HuH-7.5 (cell line): ENCODE measurements at regions not wholly inside any gene's neighbourhood (a gene's known extent, or its start where the extent isn't known, plus 50 kb on each side); places are given as distances from the start of the nearest gene placed in this dataset.

Experiments
- DNase-seq: peaks from one replicate; pipeline ENCODE4 v3.0.0; 2011; ENCODE audit warnings: low spot score

GRCh38 chr16:18055411-18055916 is 281.1 kb downstream of the NPIPA8 start:
- DNase-seq: no peak

DNA sequence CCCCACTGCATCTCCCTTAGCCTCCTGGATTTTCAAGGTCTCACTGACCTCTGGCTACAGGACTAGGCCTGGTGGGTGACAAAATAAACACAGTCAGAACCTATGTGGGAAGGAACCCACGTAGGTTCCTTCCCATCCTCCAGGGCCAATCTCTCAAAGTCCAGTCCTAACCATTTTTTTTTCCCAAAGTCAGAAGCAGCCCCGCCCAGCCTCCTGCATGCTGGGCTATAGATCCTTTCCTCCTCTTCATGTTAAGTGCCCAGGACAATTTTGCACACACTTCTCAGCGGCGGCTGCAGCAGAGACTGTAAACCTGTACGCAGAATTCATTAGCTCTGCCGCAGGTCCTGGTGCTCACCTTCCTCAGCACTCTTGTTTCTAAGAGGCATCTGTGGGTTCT is 285.8 kb downstream of the NPIPA8 start:
- no peak for DNase-seq

- no peak for DNase-seq
These were observed 286.3 kb downstream of the NPIPA8 start for GRCh38 chr16:18050234-18050633.

DNA sequence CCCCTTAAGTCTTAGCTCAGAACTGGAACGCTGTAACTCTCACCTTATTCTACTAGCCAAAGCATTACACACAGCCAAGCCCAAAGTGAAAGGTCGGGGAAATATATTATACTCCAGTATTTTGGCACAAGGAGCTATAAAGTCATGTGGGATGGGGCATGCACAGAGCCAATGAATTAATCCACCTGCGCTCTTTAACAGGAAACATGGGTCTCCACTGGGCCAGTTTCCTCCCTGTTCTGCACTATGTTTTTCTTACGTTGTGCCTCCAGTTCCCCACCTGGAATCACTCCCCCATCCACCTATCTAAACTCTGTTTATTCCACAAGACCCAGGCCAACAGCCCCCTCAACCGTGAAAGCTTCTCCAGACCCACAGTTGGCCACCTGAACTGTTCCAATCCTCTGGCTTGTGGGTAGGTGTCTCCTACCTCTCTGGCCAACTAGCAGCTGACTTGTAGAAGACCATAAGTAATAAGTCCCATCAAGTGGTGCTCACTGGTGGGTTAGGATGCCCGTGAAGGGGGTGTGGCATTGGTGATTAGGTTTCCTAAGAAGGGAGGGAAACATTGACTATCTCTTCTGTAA is 286.9 kb downstream of the NPIPA8 start:
- DNase-seq: no peak

- no peak for DNase-seq
These were observed 287.5 kb downstream of the NPIPA8 start for GRCh38 chr16:18048853-18049546.

DNA sequence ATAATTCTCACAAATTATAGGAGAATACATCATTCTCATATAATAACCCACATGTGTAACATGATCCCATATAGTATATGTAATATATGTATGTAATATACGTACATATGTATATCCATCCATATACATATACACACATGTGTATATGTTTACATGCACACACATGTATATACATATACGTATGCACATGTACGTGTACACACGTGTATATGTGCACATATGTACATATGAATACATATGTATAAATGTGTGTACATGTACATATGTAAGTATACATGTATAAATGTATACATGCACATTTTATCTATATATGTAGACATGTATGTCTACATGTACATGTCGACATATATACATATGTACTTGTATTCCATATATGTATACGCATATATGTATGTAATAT is 288.8 kb downstream of the NPIPA8 start:
- DNase-seq: no peak

- no peak for DNase-seq
These were observed 291.2 kb downstream of the NPIPA8 start for GRCh38 chr16:18045356-18045755.

DNA sequence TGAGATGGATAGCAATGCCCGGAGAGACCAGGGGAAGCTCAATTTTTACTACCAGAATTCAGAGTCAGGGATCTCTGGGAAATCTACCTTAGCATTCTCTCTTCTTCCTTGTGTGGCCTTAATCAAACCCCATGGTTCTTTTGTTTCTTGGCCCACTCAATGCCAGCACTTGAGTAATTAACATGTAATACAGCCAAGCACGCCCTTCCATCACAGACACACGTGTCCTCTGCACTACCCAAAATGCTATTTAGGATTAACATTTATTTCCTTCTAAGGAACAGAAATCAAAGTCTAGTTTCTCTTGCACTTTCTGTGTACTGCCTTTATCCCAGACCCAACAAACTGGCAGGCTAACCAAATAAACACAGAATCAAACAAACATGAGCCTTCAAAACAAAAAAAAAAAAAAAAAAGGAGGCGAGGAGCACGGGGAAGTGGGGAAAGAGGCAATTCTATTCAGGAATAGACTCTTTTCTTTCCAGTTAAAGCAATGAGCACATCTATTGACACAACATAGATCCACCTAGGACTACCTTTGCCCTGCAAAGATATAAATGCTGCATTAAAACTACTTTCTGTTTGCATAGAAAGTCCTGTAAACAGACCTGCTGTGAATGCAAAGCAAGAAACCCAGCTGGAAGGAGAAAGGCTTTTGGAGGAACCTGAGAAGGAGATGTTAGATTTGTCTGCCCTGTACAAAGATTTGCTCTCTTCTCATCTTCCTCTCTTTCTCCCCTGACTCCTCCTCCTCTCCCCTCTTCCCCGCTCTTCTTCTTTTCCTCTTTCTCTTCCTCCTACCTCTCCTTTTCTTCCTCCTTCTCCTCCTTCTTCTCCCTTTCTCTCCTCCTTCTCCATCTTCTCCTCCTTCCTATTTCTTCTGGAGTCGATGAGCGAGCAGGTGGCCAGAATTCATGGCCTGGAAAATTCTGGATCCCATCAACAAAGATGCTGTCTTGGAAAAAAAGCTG is 294.4 kb downstream of the NPIPA8 start:
- DNase-seq: no peak

- no peak for DNase-seq
These were observed 296.6 kb downstream of the NPIPA8 start for GRCh38 chr16:18039931-18040330.

DNA sequence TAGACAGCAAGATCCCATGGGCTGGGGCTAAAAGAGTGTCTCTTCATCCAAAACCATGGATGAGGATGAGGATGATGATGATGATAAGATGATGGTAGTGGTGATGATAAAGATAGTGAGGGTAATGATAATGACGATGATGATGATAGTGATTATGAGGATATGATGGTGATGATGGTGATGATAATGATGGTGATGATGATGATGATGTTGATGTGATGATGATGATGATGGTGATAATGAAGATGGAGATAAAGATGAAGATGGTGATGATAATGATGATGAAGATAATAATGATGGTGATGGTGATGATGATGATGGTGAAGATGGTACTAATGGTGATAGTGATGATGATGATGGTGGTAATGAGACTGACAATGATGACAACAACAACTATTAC is 299.5 kb downstream of the NPIPA8 start:
- no peak for DNase-seq

DNA sequence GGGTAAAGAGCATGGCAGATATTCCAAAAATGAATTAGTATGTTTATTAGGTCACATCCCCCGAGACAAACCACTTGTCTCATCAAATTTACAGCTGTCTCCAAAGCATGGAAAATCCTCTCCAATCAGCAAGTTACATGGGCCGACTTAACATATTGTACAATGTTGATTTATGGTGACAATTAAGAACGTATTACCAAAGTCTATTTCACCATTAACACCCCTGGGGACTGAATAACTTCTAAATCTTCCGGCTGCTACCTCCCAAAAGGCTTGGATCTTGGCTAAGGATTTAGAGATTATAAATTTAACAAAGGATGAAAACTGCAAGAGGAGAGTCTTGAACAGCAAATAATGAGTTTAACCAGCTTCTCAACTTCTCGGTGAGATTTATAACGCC is 311.9 kb downstream of the NPIPA8 start:
- no peak for DNase-seq

DNA sequence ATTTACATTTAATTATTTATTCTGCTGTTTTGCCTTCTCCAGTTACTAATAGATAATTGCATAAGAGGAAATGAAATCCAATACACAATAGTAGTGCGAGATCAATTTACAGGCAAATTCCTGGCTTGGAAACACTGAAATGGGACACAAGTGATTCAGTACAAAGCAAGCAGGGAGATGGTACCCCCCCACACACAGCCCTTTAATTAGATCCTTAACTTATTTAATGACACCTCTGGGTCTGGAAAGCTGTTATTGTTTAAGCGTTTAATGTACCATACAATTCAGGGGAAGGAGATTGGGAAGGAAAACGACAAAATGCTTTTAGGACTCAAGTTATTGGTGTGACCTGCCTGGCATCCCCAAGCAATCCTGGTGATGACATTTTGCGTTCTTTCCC is 318.2 kb downstream of the NPIPA8 start:
- no peak for DNase-seq

GRCh38 chr16:18013863-18014262 is 322.7 kb downstream of the NPIPA8 start:
- no peak for DNase-seq

DNA sequence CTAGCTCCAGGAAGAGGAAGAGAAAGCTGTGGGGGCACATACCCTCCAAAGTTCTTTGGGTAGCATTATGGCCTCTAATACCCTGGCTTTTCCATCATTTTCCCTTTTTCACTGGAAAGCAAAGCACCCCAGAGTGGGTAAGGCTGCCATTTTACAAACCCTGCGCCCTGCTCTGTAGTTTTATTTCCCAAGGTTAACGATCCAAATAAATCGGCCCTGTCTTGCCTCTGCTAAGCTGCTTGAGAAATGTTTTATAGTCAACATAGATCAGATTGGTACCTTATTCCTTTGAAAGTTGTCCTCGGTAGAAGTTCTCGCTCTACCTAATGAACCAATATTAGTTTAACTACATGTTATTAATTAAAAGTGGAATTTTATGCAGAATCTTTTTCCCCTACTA is 328.2 kb downstream of the NPIPA8 start:
- no peak for DNase-seq

DNA sequence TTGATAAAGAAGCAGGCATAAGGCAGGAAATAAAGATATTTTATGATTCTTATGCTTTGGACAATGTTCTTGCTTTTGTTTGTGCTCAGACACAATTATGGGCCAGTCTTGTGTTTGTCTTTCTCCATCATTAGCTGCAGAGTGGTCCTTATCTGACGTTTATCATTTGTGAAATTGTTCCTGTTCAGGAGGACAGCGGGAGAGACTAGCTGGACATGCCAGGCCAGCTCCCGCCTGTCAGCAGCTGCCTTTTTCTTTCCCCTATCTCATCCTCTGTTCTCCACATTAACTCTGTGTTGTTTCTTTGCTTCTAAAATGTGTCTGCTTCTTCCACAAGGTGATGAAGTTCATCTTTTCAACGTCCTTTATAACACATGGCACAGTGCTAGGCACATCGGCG is 333.5 kb downstream of the NPIPA8 start:
- no peak for DNase-seq

DNA sequence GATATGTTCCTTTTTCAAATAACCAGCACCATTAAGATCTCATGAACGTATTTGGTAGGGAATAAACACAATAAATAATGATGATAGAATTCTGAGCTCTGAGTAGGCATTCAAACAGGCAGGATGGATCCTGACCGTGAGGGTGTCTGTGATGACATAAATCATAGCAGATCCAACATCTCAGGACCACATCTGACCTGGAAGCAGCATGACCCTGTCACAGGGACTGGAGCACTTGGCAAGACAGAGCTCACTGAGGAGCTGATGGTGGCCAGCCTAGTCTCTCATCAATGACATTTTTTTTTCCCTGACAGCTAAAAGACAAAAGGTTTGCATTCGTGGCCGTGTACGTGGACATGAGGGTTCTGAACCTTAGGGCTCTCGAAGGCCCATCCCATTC is 337.5 kb downstream of the NPIPA8 start:
- DNase-seq: no peak

DNA sequence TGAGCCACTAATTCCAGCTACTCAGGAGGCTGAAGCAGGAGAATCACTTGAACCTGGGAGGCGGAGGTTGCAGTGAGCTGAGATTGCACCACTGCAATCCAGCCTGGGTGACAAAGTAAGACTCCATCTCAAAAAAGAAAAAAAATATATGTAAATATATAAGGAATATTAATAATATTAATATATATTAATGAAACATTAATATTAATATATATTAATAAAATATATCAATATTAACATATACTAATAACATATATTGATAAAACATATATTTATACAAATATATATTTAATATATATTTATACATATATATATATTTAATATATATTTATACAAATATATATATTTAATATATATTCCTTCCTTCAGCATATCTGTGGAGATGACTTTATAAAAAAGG is 338.0 kb downstream of the NPIPA8 start:
- DNase-seq: no peak

DNA sequence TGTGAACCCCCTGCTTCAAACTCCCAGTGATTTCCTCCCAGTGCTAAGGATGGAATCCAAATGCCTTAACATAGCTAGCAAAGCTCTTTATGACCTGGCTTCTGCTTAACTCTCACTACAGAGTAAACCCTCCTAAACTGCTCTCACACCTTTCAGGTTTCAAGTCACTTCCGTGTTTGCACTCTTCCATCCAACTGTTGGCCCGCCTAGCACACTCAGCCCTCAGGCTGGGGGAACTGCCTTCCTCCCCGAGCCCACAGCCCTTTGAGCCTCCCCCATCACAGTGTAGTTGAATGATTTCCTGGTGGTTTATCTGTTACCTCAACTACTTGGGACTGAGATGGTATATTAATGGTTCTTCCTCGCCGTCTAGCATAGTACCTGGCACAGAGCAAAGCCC is 342.5 kb downstream of the NPIPA8 start:
- DNase-seq: no peak

DNA sequence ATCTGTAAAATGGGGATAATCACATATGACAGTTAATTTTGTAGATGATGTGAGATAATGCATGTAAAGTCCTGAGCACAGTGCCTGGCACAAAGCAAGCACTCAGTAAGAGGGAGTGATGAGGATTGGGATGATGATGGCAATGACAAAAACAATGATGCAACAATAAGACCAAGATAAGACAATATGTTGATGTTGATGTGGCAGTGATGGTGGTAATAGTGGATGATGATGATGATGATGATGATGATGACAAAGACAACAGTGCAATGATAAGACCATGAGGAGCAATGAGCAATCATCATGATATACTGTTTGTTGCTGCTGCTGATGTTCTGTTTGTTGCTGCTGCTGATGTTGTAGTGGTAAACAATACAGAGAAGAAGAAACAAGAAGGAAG is 344.1 kb downstream of the NPIPA8 start:
- DNase-seq: no peak

DNA sequence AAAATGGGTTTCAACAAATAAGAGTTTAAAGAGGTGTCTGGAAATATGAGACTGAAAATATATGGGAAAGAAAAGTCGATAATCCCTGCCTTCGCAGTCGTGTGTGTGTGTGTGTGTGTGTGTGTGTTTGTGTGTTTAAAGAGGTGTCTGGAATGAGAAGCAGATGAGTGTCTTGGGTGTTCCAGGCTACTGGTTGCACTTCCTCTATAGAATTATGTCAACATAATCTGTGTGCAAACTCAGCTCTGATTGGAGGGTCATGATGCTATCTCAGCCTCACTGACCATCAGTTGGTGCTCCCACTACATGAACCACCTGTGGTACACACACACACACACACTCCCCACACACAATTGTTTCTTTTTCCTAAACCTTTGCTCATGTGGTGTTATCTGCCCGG is 347.3 kb downstream of the NPIPA8 start:
- no peak for DNase-seq

GRCh38 chr16:17988839-17989238 is 347.7 kb downstream of the NPIPA8 start:
- DNase-seq: no peak

GRCh38 chr16:17986991-17987390 is 349.5 kb downstream of the NPIPA8 start:
- no peak for DNase-seq

DNA sequence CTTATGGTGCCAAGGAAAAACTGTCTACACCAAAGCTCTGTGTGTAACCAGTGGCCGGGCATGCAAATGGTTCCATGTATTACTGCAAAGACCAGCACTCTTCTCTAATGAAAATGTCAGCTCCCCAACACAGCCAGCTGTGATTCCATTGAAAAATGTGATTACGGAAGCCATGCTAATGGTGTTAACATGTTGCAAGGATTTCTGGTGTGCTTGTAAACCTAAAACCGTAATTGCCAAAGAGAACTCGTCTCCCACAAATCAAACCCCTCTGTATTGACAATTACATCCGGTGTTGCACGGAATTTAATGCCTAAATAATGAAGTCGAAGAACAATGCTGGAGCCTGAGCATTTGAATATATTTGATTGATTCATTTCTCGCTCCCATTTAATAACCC is 351.7 kb downstream of the NPIPA8 start:
- no peak for DNase-seq
